ENCODE measurements at regions not wholly inside any gene's neighbourhood (a gene's known extent, or its start where the extent isn't known, plus 50 kb on each side); places are given as distances from the start of the nearest gene placed in this dataset.

- no peak for DNase-seq (ENCODE audit: low spot score in 2 of 2)
- no peak for FAIRE-seq
Measured at GRCh38 chr2:238695538-238695937, 152.3 kb upstream of the TWIST2 start.

DNA sequence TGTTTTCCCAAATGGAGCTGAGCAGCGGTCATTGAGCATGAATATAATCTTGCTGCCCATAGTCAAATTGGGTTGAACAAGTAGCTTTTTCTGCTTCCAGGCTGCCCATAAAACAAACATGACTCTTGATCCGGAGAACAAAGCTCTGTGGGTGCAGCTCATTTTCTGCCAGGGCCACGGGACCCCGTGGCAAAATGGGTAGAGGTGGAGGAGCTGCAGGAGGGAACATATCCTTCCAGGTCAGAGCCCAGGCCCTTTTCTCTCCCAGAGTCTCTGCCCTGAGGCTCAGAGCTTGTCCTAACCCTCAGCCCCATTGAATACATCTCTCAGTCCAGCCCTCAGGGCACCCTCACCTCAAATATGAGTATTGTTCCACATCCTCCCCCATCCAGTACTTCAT lies 151.6 kb upstream of the TWIST2 start:
- FAIRE-seq, result no peak
- DNase-seq (ENCODE audit: low spot score in 2 of 2), result no peak

GRCh38 chr2:238696786-238697185 lies 151.1 kb upstream of the TWIST2 start:
- no peak for DNase-seq (ENCODE audit: low spot score in 2 of 2)
- no peak for FAIRE-seq

DNA sequence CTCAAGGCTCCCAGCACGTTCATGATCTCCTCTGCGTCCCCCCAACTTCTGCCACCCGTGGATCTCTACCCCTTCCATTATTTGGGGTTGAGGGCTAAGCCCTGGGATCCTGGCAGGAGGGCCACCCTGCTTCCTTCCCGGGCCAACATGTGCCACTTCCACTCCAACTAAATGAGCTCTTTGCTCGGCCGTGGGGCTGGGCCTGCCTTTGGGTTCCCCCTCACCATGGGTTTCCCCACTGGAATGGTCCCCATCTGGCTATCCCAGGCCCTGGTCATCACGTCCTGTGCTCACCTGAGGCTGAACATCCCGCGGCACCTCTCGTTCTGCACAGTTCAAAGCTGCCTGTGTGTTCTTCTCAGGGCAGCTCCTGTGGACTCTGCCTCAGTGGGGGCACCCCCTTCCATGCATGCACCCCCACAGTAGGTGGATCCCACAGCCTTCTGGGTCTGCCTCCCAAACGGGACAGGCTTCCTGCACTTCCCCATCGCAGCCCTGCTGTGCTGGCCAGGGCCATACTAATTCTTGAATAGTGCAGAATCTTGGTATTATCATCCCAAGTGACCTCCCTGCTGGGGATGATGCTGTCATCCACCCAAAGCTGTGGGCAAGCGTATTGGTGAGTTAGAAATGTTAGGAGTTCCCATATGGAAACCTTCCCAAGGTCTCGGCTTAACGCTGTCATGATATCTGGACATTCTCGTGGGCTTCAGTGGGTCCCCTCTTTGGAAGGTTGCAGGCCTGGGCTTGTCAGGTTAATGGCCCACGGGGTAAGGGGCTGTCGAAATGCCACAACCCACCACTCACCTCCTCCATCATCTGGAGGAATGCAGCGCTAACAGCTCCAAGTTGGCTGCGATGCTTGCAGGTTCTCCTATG lies 150.5 kb upstream of the TWIST2 start:
- DNase-seq (ENCODE audit: low spot score in 2 of 2) (no peak), FAIRE-seq (no peak)

- no peak for FAIRE-seq
- no peak for DNase-seq (ENCODE audit: low spot score in 2 of 2)
Measured at GRCh38 chr2:238698072-238698352, 149.9 kb upstream of the TWIST2 start.

GRCh38 chr2:238698451-238699306 lies 149.2 kb upstream of the TWIST2 start:
- FAIRE-seq (no peak), DNase-seq (ENCODE audit: low spot score in 2 of 2) (no peak)

- no peak for FAIRE-seq
- no peak for DNase-seq (ENCODE audit: low spot score in 2 of 2)
Measured at GRCh38 chr2:238699307-238700116, 148.4 kb upstream of the TWIST2 start.

GRCh38 chr2:238700117-238700457 lies 147.8 kb upstream of the TWIST2 start:
- DNase-seq (ENCODE audit: low spot score in 2 of 2), result no peak
- no peak for FAIRE-seq

GRCh38 chr2:238700506-238701340 lies 147.2 kb upstream of the TWIST2 start:
- FAIRE-seq (no peak), DNase-seq (ENCODE audit: low spot score in 2 of 2) (no peak)

- DNase-seq (ENCODE audit: low spot score in 2 of 2) (no peak), FAIRE-seq (no peak)
Measured at GRCh38 chr2:238701341-238702206, 146.3 kb upstream of the TWIST2 start.

DNA sequence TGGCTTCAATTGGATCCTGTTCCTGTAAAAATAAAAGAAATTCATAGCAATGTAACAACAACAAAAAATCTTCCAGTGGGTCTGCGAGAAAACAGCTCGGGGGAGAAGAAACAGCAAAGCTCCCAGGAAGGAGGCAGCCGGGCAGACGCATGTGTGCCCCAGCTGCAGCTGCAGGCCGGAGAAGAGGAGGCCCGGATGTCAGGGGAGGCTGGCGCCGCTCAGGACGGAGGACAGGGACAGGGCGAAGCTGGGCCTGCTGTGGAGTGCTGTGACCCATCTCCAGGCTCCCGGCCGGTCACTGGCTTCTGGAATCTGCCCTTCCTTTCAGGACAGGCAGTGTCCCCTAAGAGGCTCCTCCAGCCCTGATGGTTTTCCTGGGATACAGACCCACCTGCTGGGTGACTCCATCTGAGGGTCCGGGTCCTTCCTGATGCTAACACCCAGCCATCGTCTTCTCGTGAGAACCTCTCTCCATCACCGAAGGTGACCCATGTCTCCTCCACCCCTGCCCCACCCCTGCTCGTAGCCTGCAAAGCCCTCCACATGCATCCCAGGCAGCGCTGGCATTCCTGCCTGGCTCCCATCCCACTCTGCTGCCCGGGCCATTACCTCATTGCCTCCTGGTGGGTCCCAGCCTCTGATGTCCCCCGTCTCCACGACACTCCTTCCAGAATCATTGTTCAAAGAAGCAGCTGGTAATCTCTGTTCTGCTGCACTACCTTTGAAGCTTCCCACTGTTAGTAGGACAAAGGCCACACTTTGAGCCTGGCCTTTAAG lies 145.4 kb upstream of the TWIST2 start:
- no peak for DNase-seq (ENCODE audit: low spot score in 2 of 2)
- FAIRE-seq, result no peak

DNA sequence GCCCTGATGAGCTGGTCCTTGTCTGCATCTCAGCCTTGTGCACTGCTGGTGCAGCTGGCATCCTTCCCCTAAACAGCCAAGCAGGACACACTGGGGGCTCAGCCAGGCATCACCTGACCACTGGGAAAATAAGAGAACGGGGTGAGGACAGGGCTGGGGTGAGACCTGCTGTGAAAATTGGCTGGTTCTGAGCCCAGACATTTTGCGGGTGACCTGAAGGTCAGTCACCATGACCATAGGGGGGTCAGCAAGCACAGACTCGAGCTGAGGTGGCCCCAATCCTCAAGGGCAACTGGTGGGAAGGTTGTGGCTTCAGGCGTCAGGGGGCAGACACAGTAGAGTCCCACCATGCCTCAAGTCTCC lies 144.9 kb upstream of the TWIST2 start:
- DNase-seq (ENCODE audit: low spot score in 2 of 2) (no peak), FAIRE-seq (no peak)

GRCh38 chr2:238703436-238703835 lies 144.4 kb upstream of the TWIST2 start:
- FAIRE-seq (no peak), DNase-seq (ENCODE audit: low spot score in 2 of 2) (no peak)

- no peak for DNase-seq (ENCODE audit: low spot score in 2 of 2)
- FAIRE-seq, result no peak
Measured at GRCh38 chr2:238704471-238705225, 143.2 kb upstream of the TWIST2 start.

- FAIRE-seq, result no peak
- DNase-seq (ENCODE audit: low spot score in 2 of 2), result no peak
Measured at GRCh38 chr2:238706163-238706562, 141.7 kb upstream of the TWIST2 start.

DNA sequence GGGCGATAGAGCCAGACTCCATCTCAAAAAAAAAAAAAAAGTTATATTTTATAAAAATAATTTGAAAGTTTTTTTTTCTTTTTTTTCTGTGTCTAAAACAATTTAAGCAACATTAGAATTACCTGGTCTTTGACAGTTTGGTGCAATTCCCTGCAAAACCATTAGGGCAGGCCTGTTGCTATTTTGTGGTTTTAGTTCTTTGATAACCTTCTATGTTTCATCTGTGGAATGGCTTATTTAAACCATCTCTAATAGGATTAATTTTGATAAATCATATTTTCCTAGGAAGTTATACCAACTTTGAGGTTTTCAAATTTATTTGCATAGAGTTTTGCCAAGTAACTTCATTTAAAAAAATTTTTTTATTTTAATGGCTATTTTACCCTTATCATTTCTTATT lies 141.2 kb upstream of the TWIST2 start:
- FAIRE-seq (no peak), DNase-seq (ENCODE audit: low spot score in 2 of 2) (no peak)

- DNase-seq (ENCODE audit: low spot score in 2 of 2), result no peak
- no peak for FAIRE-seq
Measured at GRCh38 chr2:238709325-238710025, 138.4 kb upstream of the TWIST2 start.

Data from frontal cortex (tissue), 3 donors.